GM19467 (cell line): ENCODE measurements at regions not wholly inside any gene's neighbourhood (a gene's known extent, or its start where the extent isn't known, plus 50 kb on each side); places are given as distances from the start of the nearest gene placed in this dataset.

Source experiments
- ATAC-seq: cut with Tn5 transposase; IDR thresholded peaks from one replicate; pipeline ENCODE4 v1.9.1; 2021; ENCODE audit warnings: mild to moderate bottlenecking, moderate library complexity; ENCODE audit not compliant: unreplicated experiment

DNA sequence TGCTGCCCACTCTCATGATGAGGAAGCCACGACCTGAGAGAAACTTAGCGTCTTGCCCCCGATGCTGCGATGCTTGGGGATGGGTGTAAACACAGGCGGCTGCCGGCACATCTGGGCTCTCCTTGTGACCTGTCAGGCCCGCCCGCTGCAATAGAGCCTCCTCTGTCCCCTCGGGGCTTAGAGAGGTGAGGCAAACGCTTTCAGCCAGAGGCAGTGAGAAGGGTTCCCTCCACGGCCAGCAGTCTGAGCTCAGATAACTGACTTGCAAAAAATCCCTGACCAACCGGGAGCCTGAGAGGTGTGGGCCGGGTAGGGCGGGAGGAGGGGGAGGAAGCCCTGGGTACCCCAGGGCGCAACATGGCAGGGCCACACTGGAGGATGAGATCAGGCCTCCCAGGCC, 260.6 kb downstream of the C16orf95 start:
- ATAC-seq = no peak

DNA sequence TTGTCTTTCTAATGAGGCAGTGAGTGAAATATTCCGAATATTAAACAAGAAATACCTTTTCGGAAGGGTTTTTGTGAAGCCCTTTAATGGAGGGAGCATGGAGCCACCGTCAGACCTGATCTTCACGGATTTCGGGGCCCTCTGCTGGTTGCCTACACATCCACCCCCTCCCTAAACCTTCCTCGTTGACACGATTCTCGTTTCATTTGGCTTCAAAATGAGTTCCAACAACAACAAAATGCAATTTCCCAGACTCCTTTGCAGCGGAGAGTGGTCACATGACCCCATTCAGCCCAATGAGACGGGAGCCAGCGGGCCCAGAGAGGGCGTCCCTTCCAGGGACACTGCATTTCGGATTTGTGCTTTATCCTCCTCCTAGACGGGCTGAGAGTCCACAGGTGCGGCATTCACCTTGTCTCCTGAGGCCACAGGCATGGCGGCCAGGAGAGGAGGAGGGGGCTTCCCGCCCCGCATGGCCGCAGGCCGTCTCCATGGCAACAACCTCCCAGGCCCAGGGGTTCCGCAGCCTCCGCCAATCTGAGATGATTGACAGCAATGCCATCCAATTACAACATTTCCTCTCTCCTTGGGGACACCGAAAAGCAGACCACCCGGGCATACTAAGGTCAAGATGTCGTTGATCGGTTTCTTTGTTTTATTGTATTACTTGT, 259.8 kb downstream of the C16orf95 start:
- ATAC-seq = no peak

DNA sequence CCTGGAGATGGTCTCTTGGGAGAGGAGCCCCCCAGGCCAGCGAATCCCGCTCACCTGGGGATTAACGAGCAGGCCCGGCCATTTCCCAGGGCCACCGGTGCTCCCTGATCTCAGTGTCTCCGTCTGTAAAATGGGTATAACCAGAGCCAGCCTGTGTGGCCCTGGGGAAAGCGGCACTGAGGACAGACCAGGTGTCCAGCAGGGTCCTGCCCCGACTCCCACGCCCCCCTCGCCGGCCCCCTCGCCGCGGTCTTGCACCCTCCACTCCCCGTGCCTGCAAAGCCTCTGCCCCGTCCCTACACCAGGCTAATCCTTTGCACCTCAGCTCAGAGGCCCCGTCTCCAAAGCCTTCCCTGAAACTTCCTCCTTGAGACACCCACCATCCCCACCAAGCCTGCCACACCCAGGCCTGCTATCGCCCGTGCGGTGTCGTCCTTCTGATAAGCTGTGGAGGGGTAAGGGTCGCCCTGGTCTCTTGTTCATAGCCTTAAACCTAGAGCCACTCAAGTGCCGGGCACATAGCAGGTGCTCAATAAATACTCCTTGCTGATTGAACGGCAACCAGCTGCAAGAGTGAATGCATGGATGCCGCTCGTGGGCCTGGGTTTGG, 259.1 kb downstream of the C16orf95 start:
- no peak for ATAC-seq

DNA sequence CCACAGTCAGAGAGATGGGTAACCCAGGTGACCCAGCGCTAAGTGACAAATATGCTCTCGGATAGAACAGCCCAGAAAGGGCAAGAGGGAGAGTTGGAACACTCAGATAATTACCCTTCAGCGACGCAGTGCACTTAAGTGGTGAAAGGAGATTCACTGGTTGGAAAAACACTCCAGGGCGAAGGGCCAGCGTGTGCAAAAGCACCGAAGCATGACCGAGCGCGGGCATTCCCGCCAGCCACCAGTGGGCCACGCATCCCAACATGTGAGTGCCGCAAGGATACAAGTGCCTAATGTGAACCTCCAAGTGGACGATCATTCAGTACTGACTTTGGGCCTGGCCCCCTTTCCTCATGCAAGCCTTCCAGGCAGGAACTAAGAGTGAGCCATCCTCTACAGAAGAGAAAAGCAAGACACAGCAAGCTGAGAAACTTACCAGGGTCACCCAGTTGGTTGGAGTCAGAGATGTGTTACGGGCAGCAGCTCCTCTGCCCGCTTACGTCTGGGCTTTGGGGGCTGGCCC, 258.4 kb downstream of the C16orf95 start:
- ATAC-seq = no peak

DNA sequence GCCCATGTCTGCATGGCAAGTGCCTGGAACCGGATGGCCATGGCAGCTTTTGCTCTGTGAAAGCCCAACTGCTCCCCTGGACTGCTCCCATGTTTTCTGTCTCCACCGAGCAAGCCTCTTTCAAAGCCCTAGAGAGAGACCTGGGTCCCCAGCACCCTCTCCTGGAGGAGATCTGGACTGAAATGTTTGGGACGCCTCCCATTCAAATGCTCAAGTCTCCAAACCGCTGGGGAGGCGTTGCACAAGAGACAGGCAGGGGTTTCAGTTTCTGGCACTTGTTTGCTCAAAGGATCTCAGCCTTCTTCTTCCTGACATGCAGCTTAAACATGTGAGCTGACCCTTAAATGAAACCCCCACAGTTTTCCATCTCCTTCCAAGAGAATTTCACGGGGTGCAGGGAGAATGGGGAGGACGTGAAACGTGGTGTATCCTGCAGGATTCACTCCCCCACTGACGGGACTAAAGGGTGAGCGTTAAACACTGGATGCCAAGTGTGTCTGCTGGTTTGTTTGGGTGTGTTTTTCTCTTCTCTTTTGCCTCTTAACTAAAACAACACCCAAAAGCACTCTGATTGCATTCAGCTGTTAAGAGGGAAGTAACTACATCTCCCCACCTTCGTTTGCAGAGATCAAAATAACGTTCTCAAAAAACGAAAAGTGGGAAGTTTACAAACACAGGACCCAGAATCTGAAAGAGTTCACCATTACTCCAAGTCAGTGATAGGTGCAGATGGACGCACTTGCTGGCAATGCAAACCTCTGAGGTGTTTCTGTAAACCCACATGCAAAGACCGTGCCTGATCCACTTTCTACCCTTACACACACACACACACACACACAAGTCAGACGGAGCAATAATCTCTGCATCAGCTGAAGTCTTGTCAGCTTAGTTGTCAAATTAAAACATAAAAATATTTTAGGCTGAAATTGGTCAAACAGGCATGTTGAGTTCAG, 256.9 kb downstream of the C16orf95 start:
- no peak for ATAC-seq

DNA sequence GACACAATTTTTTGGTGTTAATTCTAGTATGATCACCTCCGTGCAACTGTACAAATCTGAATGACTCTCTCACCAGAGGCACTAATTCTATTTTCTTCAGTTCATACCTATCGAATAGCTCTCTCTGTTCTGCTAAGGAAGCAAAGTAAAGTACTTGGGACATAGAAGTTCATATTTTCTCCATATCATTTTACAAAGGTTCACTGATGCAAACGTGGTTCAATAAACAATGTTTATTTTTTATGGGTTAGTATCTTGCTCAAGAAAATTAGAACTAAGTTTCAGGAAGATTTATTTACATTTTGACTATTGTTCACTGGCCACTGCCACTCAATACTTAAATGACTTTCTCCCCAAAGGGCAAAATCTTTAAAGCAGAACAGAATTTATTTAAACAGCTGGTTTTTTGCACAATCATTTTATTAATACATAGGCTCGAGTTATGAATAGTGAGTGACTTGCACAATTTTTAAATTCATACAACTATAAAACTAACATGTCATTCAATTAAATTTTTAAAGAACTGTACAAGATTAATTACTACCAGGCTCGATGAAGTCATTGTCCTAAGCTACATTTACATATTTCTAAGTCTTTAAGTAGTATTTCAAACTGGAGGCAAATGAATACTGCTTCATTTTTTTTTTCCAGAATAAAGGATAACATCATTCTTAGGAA, 255.8 kb downstream of the C16orf95 start:
- no peak for ATAC-seq

DNA sequence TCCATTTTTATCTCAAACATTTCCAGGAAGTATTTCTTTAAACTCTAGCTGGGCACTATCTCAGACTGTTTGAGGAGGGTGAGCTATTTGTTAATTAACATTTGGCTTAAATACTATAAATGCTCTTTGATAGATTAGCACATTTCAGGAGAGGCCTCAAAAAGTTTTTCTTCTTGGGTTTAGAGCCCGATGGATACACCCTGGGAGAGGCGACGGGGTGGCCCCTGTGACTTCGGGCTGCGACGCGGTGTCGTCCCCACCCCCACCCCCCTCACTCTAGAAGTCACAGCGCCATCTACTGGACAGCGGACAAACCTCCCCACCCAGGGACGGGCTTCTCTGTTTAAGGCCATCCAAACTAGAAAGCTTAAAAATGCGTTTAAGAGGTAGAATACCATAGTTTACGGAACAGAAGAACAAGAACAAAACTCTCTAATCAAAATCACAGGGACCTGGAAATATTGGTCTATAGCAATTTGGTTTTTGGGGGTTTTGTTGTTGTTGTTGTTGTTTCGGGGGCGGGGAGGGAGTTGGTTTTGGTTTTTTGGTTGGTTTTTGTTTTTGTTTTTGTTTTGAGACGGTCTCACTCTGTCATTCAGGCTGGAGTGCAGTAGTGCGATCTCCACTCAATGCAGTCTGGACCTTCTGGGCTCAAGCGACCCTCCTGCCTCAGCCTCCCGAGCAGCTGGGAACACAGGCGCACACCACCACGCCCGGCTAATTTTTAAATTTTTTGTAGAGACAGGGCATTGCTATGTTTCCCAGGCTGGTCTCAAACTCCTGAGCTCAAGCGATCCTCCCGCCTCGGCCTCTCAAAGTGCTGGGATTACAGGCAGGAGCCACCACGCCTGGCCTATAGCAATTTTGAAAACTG, 254.4 kb downstream of the C16orf95 start:
- ATAC-seq = no peak

DNA sequence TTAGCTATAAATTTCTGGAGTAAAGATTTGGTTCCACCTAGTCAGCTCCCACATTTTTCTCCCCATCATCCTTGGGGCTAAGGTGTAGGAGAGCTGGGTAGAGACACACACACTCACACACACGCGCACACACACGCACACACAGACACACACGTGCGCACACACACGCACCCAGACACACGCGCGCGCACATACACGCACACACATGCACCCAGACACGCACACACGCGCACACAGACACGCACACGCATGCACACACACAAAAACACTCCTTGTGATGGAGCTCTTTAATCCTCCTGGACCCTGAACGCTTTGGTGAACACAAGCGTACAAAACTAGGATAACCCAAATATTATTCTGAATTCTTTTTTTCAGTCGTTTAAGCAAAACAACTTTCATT, 253.6 kb downstream of the C16orf95 start:
- no peak for ATAC-seq

DNA sequence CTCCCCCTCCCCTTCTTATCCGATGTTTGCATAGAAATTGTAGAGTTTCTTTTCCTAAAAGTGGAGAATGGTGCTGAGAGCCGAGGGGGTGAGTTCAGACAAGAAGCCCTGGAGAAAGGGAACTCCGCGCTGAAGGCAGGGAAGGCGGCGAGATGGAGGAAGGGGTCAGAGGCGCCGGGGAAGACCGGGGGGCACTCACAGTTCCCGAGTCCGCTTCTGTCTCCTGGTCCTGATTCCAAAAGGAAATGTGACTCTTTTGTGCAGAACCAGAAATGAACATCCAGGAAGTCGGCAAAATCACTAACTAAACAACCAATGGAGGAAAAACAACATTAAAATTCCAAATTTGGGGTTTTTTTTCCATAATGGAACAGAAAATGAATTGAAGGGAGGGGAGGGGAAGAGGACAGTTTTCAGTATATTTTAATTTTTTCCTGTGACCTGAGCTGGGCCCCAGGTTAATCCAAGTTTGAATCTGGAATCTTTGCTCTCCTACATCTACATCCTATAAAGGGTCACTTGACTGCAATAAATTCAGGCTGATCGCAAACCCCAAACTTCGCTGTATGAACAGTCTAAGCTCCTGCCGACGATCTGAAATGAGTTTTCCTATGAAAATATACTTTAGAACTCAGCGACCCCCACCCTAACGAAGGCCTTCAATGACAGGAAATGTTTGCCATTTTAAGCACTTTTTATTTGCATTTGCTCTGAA, 252.3 kb downstream of the C16orf95 start:
- no peak for ATAC-seq

DNA sequence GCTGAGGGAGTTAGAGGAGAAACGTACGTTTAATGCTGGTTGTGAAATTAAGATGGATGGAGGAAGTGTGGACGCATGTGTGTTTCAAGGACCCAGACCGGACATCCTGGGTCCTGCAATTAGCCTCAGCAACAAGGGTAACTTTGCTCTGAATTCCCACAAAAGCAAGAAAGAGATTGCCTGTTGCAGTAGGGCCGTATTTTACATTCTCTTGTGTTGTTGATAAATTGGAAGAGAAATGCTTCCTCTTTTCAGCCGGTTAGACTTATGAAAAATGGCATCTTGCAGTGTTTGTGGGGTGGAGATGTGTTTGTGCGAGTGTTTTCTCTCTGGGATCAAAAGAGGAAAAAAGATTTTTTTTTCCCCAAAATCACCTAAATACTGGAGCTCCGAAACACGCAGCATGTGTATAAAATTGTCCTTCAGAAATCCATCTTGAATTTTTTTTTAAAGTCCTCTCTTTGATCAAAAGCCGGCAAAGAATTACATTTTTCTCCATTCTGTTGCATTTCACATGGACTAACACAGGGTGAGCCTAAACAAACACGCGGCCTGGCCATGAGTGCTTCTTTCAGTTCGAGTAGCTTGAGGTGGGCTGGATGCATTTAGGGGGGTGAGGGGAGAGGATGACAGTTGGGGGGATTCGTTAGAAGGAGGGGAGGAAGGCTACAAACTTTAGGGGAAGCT, 251.6 kb downstream of the C16orf95 start:
- ATAC-seq = no peak

DNA sequence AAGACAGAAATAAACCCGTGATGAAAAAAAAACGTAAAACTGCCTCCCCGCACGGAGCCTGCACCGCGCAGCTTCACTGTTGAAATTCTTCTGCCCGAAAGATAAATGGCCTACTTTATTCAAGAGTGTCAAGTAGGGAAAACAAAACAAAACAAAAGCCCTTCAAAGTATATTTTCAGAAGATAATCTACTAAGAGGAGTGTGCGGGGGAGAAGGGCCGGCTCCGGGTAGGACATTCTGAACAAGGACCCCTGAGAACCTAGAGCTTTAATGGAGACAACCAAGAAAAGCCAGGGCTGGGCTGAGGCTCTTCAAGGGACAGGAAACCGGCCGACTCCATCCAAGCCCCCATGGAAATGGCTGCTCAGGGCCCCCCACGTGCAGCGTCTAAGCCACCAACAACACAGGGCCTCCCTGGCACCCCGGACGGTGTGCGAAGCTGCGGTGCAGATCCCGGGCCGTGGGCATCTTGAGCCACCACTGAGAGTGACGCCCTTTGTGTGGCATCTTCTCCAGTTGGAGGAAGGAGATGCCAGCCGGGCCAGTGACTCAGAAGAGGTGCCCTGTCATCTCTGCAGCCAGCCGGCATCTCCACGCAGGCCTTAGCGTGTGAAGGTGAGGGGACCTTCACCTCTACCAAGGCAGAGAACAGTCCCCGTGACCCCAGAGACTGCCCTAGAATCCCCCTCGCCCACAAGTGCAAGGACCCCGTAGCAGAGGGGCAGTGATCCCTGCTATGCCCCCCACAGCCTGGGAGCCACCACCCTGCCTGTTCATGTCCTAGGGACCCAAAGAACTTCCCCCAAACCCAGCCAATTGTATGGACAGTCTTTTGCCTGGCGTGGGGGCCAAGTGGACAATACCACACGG, 250.8 kb downstream of the C16orf95 start:
- no peak for ATAC-seq

DNA sequence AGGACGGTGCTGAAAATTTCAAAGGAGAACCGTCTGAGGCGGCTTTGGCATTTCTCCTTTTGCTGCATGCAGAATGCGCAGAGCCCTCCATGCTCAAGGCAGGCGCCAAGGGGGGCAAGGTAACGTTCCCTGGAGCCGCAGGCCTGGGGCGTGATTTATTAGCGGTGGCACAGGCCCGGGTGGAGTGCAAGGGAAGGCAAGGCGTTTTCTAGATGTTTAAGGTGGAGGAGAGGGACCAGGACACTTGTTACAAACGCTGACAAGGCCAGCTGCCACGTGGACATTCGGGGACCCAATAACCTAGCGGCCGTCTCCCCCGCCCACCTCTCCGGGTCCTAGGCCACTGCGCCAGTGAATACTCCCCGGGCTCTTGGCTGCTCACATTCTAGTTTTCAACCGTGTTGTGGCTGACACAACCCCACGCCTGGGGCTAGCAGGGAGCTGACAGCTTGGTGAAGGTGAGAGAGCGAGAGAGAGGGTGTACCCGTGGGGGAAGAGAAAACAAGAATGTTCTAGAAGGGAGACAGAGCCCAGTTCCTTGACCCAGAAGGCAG, 250.1 kb downstream of the C16orf95 start:
- no peak for ATAC-seq

DNA sequence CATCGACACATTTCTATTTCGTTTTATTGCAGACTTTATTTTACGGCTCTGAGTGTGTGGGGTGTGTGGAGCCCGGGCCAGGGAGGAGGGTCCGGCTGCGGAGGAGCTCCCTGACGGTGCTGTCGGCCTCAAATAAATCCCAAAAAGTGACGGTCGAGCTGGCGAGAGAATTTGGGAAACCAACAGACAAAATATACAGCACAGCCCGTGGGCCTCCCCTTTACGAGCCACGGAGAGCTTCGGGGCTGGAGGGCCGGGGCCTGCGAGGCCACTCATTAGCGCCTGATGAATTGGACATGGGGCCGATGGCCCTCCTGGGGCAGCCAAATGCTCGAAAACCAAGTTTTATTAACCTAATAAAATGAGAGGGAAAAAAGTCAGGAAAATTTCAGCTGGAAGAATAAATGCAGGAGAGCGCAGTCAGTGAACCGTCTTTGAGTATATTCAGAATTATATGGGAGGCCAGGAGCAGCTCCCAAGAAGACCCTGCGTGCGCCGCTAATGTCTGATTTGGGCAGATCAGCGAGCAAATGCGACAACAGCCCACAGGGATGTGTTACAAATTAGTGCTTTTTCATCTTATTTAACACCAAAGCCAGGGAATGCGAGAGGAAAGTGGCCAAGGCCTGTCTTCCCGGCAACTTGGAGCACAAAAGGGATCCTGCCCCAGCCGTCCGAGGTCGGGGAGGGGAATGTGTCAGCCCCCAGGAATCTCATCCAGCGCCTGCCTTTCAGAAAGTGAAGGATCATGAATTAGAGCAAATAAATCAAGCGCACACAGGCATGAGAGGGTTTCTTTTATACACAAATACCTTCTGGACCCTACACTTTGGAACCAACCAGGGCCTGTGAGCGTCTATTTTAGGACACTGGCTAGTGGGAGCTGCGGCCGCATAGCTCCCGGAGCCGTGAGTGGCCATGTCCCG, 249.1 kb downstream of the C16orf95 start:
- ATAC-seq = no peak

DNA sequence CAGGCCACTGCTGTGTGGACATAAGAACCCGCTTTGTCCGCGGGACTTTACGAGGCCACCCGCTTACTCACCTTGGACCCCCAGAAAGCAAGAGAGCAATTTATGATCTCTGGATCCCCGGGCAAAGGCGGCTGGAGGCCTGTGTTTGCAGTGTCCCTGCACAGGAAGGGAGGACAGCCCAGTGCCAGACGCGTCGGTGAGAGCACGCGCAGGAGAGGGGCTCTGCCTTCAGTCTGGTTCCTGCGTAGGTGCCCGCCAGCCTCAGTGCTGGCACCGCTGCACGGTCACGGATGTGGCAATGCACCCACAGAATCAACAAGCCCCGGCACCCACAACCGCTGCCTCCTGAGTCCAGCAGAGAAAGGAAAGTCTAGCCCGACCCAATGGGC, 248.4 kb downstream of the C16orf95 start:
- no peak for ATAC-seq

DNA sequence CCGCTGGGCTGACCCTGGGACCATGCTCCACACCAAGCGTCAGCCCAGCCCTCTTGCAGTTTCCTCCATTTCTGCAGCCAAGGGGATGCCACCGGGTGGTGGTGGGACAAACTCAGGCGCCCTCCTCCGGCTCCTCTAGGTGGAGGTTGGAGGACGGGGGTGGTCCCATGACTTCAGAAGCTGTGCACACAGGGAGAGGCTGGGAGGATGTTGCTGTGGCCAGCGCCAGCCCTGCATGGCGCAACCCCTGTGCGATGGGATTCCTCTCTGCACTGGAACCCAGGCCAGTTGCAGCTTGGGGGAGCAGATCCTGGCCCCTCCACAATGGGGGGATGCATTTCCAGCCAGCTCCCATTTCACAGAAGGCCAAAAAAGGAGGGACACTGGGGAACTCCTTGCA, 246.5 kb downstream of the C16orf95 start:
- no peak for ATAC-seq

DNA sequence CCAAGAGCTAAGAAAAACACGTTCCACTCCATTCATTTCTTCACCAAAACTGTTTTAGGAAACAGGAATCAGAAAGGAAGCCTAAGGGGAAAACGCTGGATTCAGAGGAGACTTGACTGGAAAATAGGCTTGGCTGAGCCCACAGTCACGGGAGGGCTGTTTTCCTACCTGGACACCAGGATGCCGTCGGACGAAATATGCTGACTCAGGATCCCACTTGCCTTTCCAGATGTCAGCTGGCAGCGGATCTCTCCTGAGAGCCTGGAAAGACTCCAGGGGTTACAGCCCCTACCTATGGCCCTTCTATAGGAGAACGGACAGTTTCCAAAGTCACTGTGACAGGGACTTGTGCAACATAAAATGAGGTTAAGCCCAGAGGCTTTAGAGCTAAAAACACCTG, 245.1 kb downstream of the C16orf95 start:
- no peak for ATAC-seq
